Astrocyte (in vitro differentiated cells and primary cell): ENCODE measurements at regions not wholly inside any gene's neighbourhood (a gene's known extent, or its start where the extent isn't known, plus 50 kb on each side); places are given as distances from the start of the nearest gene placed in this dataset.

Experiments
- DNase-seq: peaks from one replicate; pipeline ENCODE4 v3.0.0-alpha.2; 2010; ENCODE audit warnings: low read depth
- FAIRE-seq: peaks from 2 replicates; lab custom pipeline; 2011; peaks lifted over from hg19 to GRCh38; lab: Jason Lieb, UNC
- H2AFZ ChIP-seq: 2 replicates; pipeline ENCODE4 v1.6.0; 2012; ENCODE audit warnings: low read depth, low read length, inconsistent platforms
- H3K27ac ChIP-seq: 2 replicates; pipeline ENCODE4 v1.5.1; 2011; ENCODE audit warnings: low read depth, low read length, inconsistent platforms
- H3K27me3 ChIP-seq: 2 replicates; pipeline ENCODE4 v1.6.0; 2011; ENCODE audit warnings: low read length, inconsistent platforms; ENCODE audit not compliant: insufficient read depth
- H3K36me3 ChIP-seq: 2 replicates; pipeline ENCODE4 v1.5.1; 2011; ENCODE audit warnings: low read length, inconsistent platforms; ENCODE audit not compliant: insufficient read depth
- H3K4me1 ChIP-seq: 2 replicates; pipeline ENCODE4 v1.5.1; 2011; ENCODE audit warnings: low read length, inconsistent platforms; ENCODE audit not compliant: insufficient read depth
- H3K4me2 ChIP-seq: 2 replicates; pipeline ENCODE4 v1.6.0; 2012; ENCODE audit warnings: low read length, inconsistent platforms
- H3K4me3 ChIP-seq: 2 replicates; pipeline ENCODE4 v1.5.1; 2011; ENCODE audit warnings: low read depth, mild to moderate bottlenecking, low read length, inconsistent platforms; ENCODE audit not compliant: insufficient read depth
- H3K79me2 ChIP-seq: 2 replicates; pipeline ENCODE4 v1.6.0; 2012; ENCODE audit warnings: mild to moderate bottlenecking, low read length, inconsistent platforms; ENCODE audit not compliant: insufficient read depth
- H3K9ac ChIP-seq: 2 replicates; pipeline ENCODE4 v1.6.0; 2012; ENCODE audit warnings: mild to moderate bottlenecking, low read length, inconsistent platforms
- H3K9me3 ChIP-seq: 2 replicates; pipeline ENCODE4 v1.5.1; 2012; ENCODE audit warnings: low read depth, mild to moderate bottlenecking, low read length, inconsistent platforms; ENCODE audit not compliant: insufficient read depth
- H4K20me1 ChIP-seq: 2 replicates; pipeline ENCODE4 v1.6.0; 2012; ENCODE audit warnings: low read length, inconsistent platforms; ENCODE audit not compliant: insufficient read depth
- H3K27ac Mint-ChIP-seq: one replicate; pipeline ENCODE4 v1.8.0; 2021; ENCODE audit warnings: mild to moderate bottlenecking, mixed read lengths; ENCODE audit not compliant: unreplicated experiment
- H3K27me3 Mint-ChIP-seq: one replicate; pipeline ENCODE4 v1.8.0; 2021; ENCODE audit warnings: low read depth, mixed read lengths; ENCODE audit not compliant: unreplicated experiment
- H3K36me3 Mint-ChIP-seq: one replicate; pipeline ENCODE4 v1.8.0; 2021; ENCODE audit warnings: low read depth, mixed read lengths; ENCODE audit not compliant: unreplicated experiment
- H3K4me1 Mint-ChIP-seq: one replicate; pipeline ENCODE4 v1.8.0; 2021; ENCODE audit warnings: low read depth, mixed read lengths; ENCODE audit not compliant: unreplicated experiment
- H3K4me3 Mint-ChIP-seq: one replicate; pipeline ENCODE4 v1.8.0; 2021; ENCODE audit warnings: mild to moderate bottlenecking, moderate library complexity, mixed read lengths; ENCODE audit not compliant: unreplicated experiment
- H3K9me3 Mint-ChIP-seq: one replicate; pipeline ENCODE4 v1.8.0; 2021; ENCODE audit warnings: mild to moderate bottlenecking, mixed read lengths; ENCODE audit not compliant: unreplicated experiment
- CTCF ChIP-seq: IDR thresholded peaks from 2 replicates; pipeline ENCODE4 v1.5.1; 2011; ENCODE audit warnings: low read depth, mild to moderate bottlenecking, inconsistent platforms, low read length, moderate library complexity; ENCODE audit not compliant: insufficient read depth
- EZH2 ChIP-seq: IDR thresholded peaks from 2 replicates; pipeline ENCODE4 v1.6.1; 2012; ENCODE audit warnings: mild to moderate bottlenecking, low read length, inconsistent platforms; ENCODE audit not compliant: insufficient read depth

- FAIRE-seq (no peak), DNase-seq (no peak)
- Histone ChIP-seq H2AFZ (no peak overlapping the region), H3K36me3 (no peaks in the 10 kb centered on the region), H3K4me3 (no peak overlapping the region), H3K27ac (no peak overlapping the region), H3K4me1 (no peaks in the 10 kb centered on the region), H3K79me2 (no peaks in the 10 kb centered on the region), H3K9ac (no peak overlapping the region), H3K27me3 (no peaks in the 10 kb centered on the region), H3K4me2 (no peak overlapping the region), H4K20me1 (no peaks in the 10 kb centered on the region), H3K9me3 (no peaks in the 10 kb centered on the region)
- Mint-ChIP-seq H3K27ac (no peak overlapping the region), H3K27me3 (no peaks in the 10 kb centered on the region), H3K4me3 (no peak overlapping the region), H3K9me3 (peaks cover 2% of the 10 kb centered on the region), H3K4me1 (no peaks in the 10 kb centered on the region), H3K36me3 (no peaks in the 10 kb centered on the region)
- TF ChIP-seq CTCF: no peak
- no peak for TF ChIP-seq EZH2
Measured at GRCh38 chr17:71850812-71851211, 270.0 kb upstream of the SOX9 start.

- no peaks in the 10 kb centered on the region for H3K27me3 ChIP-seq
- H3K4me3 ChIP-seq: no peak overlapping the region
- no peaks in the 10 kb centered on the region for H3K4me1 Mint-ChIP-seq
- H3K79me2 ChIP-seq: no peaks in the 10 kb centered on the region
- no peak for FAIRE-seq
- no peak overlapping the region for H3K27ac Mint-ChIP-seq
- H3K4me2 ChIP-seq: no peak overlapping the region
- no peaks in the 10 kb centered on the region for H3K27me3 Mint-ChIP-seq
- no peaks in the 10 kb centered on the region for H3K4me1 ChIP-seq
- no peak for TF ChIP-seq CTCF
- no peak for TF ChIP-seq EZH2
- H3K36me3 ChIP-seq: no peaks in the 10 kb centered on the region
- H4K20me1 ChIP-seq: no peaks in the 10 kb centered on the region
- no peak for DNase-seq
- H3K9me3 ChIP-seq: no peaks in the 10 kb centered on the region
- peaks cover 2% of the 10 kb centered on the region for H3K9me3 Mint-ChIP-seq
- H3K36me3 Mint-ChIP-seq: no peaks in the 10 kb centered on the region
- H3K4me3 Mint-ChIP-seq: no peak overlapping the region
- H2AFZ ChIP-seq: no peak overlapping the region
- no peak overlapping the region for H3K27ac ChIP-seq
- H3K9ac ChIP-seq: no peak overlapping the region
Measured at GRCh38 chr17:71855010-71855409, 265.8 kb upstream of the SOX9 start.

- Histone ChIP-seq H3K36me3 (no peaks in the 10 kb centered on the region), H4K20me1 (no peaks in the 10 kb centered on the region), H3K27me3 (no peaks in the 10 kb centered on the region), H3K27ac (no peak overlapping the region), H3K79me2 (no peaks in the 10 kb centered on the region), H3K4me2 (no peak overlapping the region), H3K9me3 (no peaks in the 10 kb centered on the region), H3K9ac (no peak overlapping the region), H3K4me1 (no peaks in the 10 kb centered on the region), H2AFZ (no peak overlapping the region), H3K4me3 (no peak overlapping the region)
- TF ChIP-seq EZH2: no peak
- no peak for TF ChIP-seq CTCF
- Mint-ChIP-seq H3K27me3 (peaks cover 1% of the 10 kb centered on the region), H3K4me3 (no peak overlapping the region), H3K9me3 (no peaks in the 10 kb centered on the region), H3K36me3 (no peaks in the 10 kb centered on the region), H3K4me1 (no peaks in the 10 kb centered on the region), H3K27ac (no peak overlapping the region)
- FAIRE-seq (no peak), DNase-seq (no peak)
Measured at GRCh38 chr17:71864755-71865154, 256.1 kb upstream of the SOX9 start.
